ENCODE measurements at regions not wholly inside any gene's neighbourhood (a gene's known extent, or its start where the extent isn't known, plus 50 kb on each side); places are given as distances from the start of the nearest gene placed in this dataset.

GRCh38 chr5:174608631-174609097 is 115.7 kb upstream of the MSX2 start:
- no peak for TF ChIP-seq EZH2 (IDR thresholded peaks at IDR 0.05)
- TF ChIP-seq POLR2AphosphoS5 (IDR thresholded peaks at IDR 0.05; ENCODE audit: borderline replicate concordance, low read depth, low read length) = no peak
